KG1 (cell line): ENCODE measurements at regions not wholly inside any gene's neighbourhood (a gene's known extent, or its start where the extent isn't known, plus 50 kb on each side); places are given as distances from the start of the nearest gene placed in this dataset.
"Not testable (repeated sequence)": the region's sequence is repeated elsewhere in the genome, so short reads cannot be mapped to it uniquely, and the experiment has no call there.

Source experiments
- DNase-seq: peaks from one replicate; lab custom pipeline; 2025; lab: John Stamatoyannopoulos, UW

DNA sequence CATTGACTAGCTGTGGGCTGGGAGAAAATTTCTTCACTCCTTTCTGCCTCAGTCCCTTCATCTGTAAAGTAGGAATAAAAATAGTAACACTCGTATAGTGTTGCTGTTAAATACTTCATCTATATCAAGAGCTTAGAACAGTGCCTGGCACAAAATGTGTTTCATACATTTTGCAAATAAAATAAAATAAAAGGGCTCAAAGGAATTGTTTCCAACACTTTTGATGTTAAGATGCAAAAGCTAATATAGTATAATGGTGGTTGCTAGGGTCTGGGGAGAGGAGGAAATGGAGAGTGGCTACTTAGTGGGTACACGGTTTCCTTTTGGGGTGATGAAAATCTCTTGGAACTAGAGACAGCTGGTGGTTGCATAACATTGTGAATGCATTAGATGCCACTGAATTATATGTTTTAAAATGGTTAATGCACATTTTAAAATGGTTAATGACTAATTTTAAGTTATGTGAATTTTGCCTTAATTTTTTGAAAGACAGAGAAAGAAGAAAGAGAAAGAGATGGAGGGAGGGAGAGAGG lies 542.1 kb upstream of the ID2 start:
- no peak for DNase-seq

- no peak for DNase-seq
Measured at GRCh38 chr2:8141079-8141707, 540.7 kb upstream of the ID2 start.

GRCh38 chr2:8141780-8142179 lies 540.1 kb upstream of the ID2 start:
- no peak for DNase-seq

- no peak for DNase-seq
Measured at GRCh38 chr2:8142461-8142860, 539.4 kb upstream of the ID2 start.

- no peak for DNase-seq
Measured at GRCh38 chr2:8144131-8144631, 537.7 kb upstream of the ID2 start.

- DNase-seq = no peak
Measured at GRCh38 chr2:8144785-8145184, 537.1 kb upstream of the ID2 start.

GRCh38 chr2:8145375-8145774 lies 536.5 kb upstream of the ID2 start:
- not testable (repeated sequence) for DNase-seq

DNA sequence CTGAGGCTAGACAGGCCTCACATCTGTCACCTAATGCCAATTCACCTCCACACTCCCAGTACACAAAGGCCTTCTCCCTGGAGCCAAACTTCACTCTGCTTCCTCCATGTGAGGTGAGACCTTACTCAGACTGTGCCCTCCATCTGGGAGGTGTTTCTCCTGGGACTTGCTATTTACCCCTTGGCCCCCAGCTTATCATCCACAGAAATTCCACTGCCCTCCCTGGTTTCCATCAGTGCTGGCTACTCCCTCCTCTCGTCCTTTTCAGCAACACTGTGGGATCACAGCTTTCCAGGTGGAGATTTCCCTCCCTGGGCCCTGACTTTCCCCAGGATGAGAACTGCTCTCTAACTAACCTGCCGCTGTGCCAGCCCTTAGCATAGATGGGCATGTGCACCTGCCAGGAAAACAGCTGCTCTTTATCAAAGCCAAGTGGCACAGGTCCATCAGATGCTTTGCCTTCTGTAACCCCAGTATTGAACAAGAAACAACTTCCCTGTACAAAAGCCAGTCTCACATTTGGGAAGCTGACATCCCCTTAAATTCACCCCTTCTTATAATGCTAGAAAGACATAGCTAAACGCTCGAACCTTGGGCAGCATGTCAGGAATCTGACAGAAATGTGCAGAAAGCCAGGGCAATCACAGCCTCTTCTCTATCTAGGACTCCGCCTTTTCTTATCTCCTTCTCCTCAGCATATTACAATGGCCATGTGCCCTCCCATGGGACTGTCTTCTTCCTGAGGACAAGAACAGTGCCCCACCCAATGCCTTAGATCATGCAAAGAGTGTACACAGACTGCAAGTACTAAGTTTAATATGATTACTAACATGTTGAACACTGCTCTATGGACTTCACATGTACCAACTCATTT lies 535.5 kb upstream of the ID2 start:
- DNase-seq = no peak

- DNase-seq = no peak
Measured at GRCh38 chr2:8148260-8149006, 533.4 kb upstream of the ID2 start.

GRCh38 chr2:8149007-8149405 lies 532.9 kb upstream of the ID2 start:
- DNase-seq = no peak

DNA sequence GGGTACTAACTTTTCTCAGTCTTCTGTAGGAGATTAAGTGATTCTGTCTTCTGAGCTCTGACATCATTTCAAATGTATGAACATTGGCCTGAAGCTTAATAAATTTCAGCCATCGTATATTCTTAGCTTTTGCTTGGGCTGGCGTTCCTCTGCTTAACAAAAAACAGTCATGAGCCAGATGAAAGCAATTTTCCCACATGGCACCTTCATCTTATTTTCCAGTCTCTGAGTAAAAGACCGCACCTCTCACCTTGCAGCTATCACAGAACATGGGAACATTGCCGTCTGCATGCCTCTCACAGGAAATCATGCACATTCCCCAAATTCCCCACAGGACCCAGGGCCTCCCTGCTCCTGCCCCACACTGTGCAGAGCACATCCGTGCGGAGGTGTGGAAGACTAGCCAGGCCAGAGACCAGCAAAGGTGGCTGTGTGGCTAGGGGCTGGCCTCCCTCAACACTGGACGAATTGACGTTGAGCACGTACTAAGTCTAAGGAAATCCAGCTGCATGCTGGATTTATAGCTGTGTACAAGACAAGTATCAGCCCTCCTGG lies 531.8 kb upstream of the ID2 start:
- no peak for DNase-seq

GRCh38 chr2:8151888-8152287 lies 530.0 kb upstream of the ID2 start:
- no peak for DNase-seq

DNA sequence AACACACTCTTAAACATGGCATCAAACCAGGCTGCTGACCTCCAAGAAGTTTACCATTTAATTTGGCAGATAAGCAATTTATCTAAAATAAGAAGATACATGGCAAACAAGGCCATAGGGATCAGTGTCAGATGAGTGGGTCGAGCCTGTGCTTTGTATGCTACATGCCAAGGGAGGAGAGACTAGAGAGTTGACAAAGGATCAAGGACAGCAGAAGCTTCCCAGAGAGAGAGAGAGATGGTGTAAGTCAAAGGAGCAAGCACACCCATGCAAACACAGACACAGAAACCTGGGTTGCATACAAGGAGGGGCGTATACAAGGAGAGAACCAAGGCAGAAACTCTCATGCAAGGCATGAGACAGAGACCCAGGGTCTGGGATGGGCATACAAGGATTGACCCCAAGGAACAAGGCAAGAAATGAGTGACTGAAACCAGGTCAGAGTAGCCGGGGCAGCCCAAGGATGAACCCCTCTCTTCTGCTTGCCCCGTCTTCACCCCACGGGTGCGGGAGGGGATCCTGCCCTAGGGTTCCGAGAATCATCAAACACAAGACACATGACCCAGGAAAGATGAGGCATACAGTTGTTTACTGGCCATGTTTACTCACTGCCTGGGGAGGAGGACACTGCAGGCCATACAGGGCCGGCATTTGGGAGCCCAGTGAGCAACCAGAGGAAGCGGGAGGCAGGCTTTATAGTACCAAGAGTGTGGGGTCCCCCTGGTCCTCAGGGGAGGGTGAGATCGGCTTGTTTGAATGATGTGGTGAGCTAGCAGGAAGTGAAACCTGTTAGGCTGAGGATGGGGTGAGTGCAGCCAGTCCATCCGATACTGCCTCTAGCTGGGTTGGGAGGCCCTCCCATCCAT lies 529.2 kb upstream of the ID2 start:
- DNase-seq = no peak

GRCh38 chr2:8153258-8153718 lies 528.6 kb upstream of the ID2 start:
- no peak for DNase-seq

DNA sequence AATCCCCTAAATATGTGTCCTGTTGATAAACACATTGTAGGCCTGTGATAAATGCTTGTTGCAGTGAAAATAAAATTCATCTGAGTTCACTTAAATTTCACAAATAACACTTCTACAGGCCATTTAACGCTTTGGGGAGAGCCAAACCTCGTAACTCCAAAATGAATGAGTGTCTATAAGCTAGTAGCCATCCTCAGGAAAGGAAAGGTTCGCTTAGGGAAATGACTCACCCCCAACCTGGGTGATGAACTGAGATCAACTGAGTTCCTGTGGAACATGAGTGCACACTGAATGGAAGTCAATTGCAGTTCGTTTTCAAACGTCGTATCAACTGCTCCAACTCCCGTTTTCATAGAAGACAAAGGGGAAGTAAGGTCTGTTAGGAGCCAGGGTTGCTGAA lies 527.6 kb upstream of the ID2 start:
- no peak for DNase-seq

DNA sequence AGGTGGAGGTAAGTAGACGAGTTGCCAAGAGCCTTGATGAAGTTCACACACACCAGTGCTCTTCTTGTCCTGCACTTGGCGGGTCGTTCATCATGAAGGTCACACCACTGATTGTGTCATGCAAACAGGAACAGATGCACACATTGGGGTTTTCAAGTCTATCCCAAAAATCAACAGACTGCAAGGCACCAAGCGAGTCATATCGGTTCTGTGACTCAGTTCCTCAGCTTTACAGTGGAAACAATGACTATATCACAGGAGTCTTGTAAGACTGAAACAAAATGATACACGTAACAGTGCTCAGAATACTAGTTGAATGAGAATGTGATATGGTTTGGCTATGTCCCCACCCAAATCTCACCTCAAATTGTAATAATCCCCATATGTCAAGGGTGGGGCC lies 526.9 kb upstream of the ID2 start:
- no peak for DNase-seq

DNA sequence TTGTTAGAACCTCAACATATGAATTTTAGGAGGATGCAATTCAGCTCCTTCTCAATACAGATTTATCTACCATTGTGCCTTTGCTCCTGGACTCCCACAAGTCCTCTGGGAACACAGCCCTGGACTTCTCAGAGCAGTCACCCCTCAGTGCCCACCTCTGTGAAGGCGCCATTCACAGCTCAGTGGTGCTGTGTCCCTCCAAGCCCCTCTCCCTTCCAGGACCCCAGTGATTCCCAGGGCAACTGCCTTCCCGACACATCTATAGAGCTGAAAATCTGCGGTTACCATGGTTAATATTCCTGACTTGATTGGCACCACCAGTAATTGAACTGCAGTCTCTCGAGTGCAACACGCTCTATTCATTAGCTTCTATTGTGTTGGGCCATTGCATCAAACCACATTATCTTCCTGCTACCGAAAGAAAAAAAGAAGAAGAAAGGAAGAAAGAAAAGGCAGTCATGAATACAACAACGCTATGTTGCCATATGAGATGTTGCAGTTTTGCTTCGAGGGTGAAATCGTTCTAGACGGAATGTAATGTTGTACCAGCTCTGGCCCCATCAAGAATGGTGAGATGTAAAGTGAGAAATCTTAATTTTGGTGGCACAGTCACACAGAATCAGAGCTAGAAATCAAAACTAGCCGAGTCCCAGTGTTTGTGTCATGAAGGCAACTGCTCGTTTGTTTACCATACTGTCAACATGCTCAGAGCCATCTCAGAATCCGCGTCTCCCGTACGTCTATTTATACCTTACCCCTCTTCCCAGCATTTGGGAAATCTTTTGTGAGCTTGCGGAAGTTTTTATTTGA lies 524.0 kb upstream of the ID2 start:
- no peak for DNase-seq

DNA sequence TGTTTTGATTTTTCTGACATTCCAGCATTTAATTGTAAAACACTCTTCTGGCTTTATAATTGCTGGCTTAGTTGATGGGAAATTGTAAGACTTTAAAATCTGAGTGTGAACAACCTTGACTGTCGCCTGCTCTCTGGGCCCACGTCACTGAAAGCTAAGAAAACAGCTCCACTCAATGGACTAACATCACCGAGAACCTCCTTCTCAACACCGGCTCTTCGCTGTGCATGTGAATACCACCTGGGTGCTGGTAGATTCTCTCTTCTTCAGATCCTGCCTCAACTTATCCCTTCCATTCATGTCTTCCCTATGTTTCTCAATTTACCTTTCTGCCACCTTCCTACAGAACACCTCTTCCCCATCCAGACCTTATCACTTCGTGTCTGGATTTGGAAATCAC lies 523.1 kb upstream of the ID2 start:
- no peak for DNase-seq

DNA sequence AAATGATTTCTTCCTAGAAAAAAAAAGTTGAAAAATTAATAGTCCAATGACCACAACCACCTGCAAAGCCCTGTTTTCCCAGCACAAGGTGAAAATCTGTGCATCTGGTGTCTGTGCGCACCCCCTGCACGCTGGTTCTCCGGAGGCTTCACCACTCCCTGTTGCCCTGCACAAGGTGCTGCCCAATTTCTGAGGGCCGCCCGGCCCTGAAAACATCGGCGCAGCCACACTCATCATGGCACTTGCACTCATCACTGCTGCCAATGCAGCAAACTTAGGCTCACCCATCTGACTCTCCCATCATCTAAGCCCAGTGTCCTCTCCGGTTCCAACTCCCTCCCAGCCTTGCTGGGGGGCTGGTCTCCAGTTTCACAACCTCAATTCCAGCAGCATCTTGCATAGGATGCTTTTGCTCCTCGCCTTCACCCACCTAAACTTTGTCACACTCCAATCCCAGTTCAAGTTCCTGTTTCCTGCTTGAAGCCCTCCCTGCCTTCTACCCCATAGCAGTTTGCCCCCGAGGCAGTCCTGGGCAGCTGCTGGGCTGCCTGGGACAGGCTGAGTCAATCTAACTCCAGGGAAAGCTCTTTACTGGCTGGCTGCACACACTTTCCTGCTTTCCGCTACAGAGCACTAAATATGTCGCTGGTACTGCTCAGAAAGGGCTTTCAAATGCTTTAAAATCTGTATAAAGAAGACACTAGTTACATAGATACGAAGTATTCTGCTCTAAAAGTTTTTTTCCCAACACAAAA lies 522.5 kb upstream of the ID2 start:
- no peak for DNase-seq
